Posterior vena cava (tissue), 2 donors: ENCODE measurements at regions not wholly inside any gene's neighbourhood (a gene's known extent, or its start where the extent isn't known, plus 50 kb on each side); places are given as distances from the start of the nearest gene placed in this dataset.
"Not testable (repeated sequence)": the region's sequence is repeated elsewhere in the genome, so short reads cannot be mapped to it uniquely, and the experiment has no call there.

Source experiments
- DNase-seq: peaks from one replicate; pipeline ENCODE4 v3.0.0-alpha.2; 2020; ENCODE audit warnings: low spot score
- intact Hi-C, 2 donors: fragments of 100-400 bp; cut with DNase I; formaldehyde crosslinking; loops; one replicate each; pipeline versions ENCODE4 v1.14.1 to v1.14.2; 2022 to 2023
- donor health status: DM: yes; HTN: yes; CAD: no.
- donor health status: DM: yes; HTN: yes; CAD: no.

- no peak for DNase-seq
- intact Hi-C loops, result no loop called here
These were observed 891.8 kb downstream of the DSC3 start for GRCh38 chr18:30150586-30151250.

- DNase-seq, result no peak
- intact Hi-C loops, result no loop called here
These were observed 893.0 kb downstream of the DSC3 start for GRCh38 chr18:30149585-30149984.

DNA sequence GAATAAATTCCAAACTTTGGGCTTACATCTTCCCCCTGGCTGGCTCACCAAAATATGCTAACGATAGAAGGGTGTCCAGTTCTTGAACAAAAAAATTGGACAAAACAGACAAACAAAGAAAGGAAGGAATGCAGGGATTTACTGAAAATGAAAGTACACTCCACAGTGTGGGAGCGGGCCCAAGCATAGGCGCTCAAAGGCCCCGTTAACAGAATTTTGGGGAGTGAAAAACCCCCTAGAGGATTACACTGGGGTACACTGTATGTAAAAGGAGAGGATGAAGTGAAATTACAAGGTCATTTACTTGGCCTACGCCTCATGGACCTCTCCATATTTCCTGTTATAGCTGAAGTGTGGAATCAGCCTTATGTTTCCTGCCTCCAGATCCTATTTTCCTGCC is 899.7 kb downstream of the DSC3 start:
- intact Hi-C loops, result no loop called here
- DNase-seq, result no peak

DNA sequence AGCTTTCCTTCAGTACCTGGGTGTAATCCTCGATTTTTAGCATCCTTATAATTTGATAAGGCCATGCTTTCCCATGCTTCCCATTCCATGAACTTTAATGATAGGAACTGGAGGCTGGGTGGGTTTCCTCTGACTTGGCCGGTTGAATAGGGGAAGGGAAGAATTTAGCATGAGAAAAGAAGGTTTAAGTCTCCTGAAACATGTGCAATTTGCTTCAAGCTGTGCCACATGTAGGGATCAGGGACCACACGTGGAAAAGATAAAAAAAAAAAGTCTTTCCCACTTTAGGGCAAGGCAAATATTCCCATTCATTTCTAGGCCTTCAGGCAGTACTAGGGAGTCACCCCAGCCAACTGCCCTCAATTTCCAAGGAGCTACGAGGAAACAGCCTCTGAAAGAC is 900.3 kb downstream of the DSC3 start:
- intact Hi-C loops, result no loop called here

DNA sequence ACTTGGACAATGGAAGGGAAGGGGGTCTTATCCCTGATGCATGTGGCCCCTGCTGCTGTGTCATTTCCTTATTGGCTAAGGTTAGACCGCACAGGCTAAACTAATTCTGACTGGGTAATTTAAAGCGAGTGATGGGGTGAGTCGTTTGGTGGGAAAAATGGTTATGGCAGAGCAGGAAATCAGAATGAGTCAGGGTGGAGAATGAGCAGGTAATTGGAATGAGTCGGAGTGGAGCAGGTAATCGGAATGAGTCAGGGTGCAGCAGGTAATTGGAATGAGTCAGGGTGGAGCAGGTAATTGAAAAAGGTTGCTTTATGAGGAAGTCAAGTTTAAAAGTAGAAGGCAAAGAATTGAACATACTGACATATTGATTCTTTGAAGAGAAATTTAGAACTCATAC is 901.0 kb downstream of the DSC3 start:
- intact Hi-C loops, result not testable (repeated sequence)

More for the DNA sequence above, 900.3 kb downstream of the DSC3 start:
- no peak for DNase-seq

GRCh38 chr18:30139631-30140287 is 902.8 kb downstream of the DSC3 start:
- no peak for DNase-seq
- intact Hi-C loops, result no loop called here

More for the DNA sequence above, 901.0 kb downstream of the DSC3 start:
- DNase-seq, result not testable (repeated sequence)

DNA sequence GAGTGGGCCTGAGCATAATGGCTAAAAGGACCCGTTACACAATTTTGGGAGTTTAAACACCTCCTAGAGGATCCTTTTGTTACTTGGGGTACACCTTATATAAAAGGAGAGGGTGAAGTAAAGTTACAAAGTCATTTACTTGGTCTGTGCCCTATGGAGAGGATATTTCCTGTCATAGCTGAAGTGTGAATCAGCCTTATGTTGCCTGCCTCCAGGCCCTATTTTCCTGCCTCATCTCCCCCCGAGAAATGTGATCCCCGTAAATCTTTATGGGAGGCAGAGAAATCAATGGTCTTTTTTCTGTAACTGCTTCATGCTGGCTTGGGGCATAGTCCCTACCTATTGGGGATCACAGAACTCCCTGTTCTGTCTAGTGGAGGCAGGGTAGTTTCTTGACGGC is 906.6 kb downstream of the DSC3 start:
- intact Hi-C loops, result no loop called here

DNA sequence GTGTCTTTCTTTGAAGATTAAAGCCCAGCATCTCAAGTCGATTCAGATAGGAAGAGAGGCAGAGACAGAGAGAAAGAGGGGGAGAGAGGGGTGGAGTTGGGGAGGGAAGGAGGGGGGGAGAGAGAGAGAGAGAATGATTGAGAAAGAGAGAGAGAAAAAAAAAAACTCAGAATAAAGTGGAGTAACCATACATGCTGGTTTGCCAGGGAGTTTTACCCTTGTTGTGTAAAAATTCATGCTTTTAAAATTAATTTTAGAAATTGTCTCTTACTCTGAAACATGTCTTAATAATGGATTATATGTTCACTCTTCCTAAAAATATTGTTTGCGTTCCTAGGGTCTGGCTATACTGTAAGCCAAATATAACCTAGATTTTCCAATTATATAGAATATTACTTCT is 908.5 kb downstream of the DSC3 start:
- intact Hi-C loops, result no loop called here
- DNase-seq, result no peak

More for the DNA sequence above, 906.6 kb downstream of the DSC3 start:
- DNase-seq, result no peak

DNA sequence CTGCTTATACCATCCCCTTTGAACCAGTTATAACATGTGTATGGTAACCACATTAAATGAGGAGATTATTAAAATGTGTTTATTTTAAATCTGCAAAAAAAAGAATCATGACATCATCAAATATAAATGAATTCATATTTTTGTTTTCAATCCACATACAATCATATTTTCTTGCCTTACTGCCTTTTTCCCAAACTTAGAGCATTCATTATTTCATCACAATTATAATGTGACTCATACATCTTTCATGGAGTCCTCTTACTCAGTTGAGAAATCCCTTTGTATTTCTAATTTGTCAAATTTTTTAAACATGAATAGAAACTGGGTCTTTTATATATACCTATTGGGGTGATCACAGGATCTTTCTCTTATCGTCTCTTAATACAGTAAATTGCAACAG is 909.6 kb downstream of the DSC3 start:
- intact Hi-C loops, result no loop called here

GRCh38 chr18:30121397-30121796 is 921.1 kb downstream of the DSC3 start:
- intact Hi-C loops, result no loop called here
- DNase-seq, result no peak

More for the DNA sequence above, 909.6 kb downstream of the DSC3 start:
- DNase-seq, result no peak

- intact Hi-C loops, result no loop called here
- no peak for DNase-seq
These were observed 929.1 kb downstream of the DSC3 start for GRCh38 chr18:30113454-30113853.

- intact Hi-C loops, result no loop called here
- DNase-seq, result no peak
These were observed 936.2 kb downstream of the DSC3 start for GRCh38 chr18:30106356-30106755.

DNA sequence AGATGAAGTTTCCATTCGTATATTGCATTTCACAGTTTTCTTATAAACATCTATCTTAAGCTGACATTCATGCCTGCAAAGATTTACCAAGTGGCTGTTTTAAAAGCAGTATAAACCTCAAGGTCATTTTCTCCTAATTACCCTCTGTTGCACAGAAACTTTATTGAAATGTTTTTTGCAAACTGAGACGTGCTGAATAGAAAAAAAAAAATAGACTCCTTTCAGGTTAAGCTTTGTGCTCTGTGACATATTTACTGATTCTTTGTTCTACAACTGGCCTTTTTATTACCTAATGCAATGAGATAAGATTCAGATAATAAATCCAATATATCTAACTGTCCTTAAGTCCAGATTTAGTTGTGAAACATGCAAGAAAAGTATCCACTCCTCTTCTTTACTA is 938.7 kb downstream of the DSC3 start:
- no peak for DNase-seq
- intact Hi-C loops, result no loop called here

DNA sequence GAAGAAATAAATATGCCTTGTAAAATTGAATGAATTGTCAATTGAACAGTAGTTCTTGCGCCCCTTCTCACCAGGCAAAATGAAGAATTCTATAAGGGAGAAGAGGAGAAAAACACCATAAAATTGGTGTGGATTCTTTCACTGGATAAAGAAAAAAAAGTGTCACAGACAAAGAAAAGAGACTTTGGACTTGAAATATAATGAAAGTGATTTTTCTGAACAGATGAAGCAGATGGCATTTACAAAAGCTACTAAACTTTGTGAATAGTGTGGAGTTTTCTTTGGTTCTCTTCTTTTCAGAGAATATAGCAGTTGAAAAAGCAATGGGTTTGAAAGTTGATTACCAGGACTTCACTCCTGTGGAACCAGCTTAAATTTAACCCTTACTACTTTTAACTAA is 945.7 kb downstream of the DSC3 start:
- intact Hi-C loops, result no loop called here
- DNase-seq, result no peak

DNA sequence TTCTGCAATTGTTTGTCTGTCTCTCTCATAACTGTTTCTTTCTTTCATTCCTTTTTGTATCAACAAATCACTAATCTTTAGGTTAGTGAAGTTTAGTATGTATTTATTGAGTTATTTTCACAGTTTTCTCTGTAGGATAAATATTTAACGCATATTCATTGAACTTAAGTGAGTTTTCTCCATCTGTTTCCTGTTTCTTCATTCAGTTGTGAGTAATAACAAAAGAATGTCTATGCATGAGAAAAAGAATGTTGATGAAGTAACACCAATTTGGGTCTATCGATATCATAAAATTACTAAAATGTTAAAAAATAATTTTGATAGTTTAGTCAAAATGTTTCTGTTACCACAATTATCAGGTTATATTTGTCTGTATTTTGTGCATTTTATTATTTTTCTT is 948.0 kb downstream of the DSC3 start:
- intact Hi-C loops, result no loop called here
- no peak for DNase-seq

DNA sequence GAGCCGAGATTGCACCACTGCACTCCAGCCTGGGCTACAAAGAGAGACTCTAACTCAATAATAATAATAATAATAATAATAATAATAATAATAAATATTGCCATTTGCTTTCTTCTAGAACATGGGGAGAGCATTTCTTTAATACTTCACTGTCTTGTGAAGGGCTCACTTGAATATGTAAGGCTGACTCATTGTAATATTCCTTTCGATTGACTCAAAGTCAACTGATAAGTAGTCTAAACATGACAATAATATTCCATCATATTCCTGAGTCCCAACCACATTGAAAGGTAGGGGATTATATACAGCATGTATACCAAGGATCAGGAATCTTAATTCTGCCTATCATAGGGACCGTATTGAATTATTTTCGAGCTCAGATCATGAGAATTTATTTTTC is 949.2 kb downstream of the DSC3 start:
- intact Hi-C loops, result no loop called here

DNA sequence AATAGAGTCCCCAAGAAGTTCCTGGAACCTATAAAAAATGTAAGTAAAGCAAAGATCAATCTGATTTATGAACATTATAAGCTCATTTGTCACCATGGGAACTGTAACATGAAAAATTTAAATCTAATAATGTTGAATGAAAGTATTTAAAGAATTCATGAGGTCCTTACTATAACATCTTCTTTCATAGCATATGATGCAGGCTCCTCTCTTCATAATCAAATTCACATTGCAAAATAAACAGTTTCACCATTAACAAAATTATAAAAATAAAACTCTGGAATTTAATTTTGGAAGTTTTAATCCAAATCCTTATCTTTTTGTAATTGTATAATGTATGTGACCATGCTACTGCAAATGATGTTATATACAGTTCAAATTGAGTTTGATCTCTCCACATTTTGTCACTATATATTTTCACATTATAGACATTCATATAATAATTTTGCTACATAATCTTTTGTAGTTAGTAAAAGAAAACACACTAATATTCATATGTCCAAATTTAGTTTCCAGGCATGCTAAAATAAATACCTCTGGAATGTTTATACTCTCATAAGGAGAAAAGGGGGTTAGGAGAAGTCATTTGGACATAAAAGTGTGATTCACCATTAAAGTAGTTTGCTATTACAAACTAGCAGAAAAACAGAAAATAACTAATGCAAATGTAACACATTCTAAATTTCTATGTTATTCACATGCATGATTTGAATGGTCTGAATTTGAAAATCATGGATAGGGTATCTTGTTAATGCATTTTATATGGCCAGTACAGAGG is 954.1 kb downstream of the DSC3 start:
- no peak for DNase-seq
- intact Hi-C loops, result no loop called here

More for the DNA sequence above, 949.2 kb downstream of the DSC3 start:
- no peak for DNase-seq

GRCh38 chr18:30086351-30086750 is 956.2 kb downstream of the DSC3 start:
- intact Hi-C loops, result no loop called here
- no peak for DNase-seq

- DNase-seq, result no peak
- intact Hi-C loops, result no loop called here
These were observed 961.4 kb downstream of the DSC3 start for GRCh38 chr18:30081122-30081521.

GRCh38 chr18:30072609-30073385 is 969.7 kb downstream of the DSC3 start:
- intact Hi-C loops, result no loop called here
- DNase-seq, result no peak
